PFSK-1 (cell line): ENCODE measurements at regions not wholly inside any gene's neighbourhood (a gene's known extent, or its start where the extent isn't known, plus 50 kb on each side); places are given as distances from the start of the nearest gene placed in this dataset.

Experiments used
- POLR2AphosphoS5 ChIP-seq: IDR thresholded peaks from 2 replicates; pipeline ENCODE4 v1.6.1; 2012; ENCODE audit warnings: low read depth, mild to moderate bottlenecking, control low read depth, low read length, moderate library complexity
- TF ChIP-seq, protein P1 (sequence below), 2 experiments: IDR thresholded peaks; 2 replicates each; pipeline versions ENCODE4 v1.6.1 to v1.8.0; 2011 to 2012; ENCODE audit warnings: low read depth in 2 of 2, low read length in 2 of 2, control low read depth in 1 of 2, inconsistent platforms in 1 of 2, mild to moderate bottlenecking in 1 of 2, moderate library complexity in 1 of 2; ENCODE audit not compliant: insufficient read depth in 1 of 2

DNA sequence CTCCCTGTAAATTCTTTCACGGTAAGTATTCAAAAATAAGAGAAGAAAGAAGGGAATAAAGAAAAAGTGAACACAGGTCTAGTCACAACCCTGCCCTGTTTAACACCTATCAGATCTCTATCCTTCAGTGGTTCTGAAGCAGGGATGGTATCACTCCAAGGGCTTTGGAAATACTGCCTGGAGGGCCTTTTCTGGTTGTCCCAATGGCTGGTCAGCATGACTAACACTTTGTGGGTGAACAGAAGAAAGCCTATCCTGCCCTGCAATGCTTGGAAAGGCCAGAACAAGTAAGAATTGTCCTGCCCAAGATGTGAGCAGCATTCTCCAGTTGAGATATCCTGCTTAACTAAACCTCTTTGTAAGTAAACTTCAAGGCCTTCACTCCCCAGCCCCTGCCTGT, 124.9 kb downstream of the TMEM167A start:
- TF ChIP-seq, protein P1, sequence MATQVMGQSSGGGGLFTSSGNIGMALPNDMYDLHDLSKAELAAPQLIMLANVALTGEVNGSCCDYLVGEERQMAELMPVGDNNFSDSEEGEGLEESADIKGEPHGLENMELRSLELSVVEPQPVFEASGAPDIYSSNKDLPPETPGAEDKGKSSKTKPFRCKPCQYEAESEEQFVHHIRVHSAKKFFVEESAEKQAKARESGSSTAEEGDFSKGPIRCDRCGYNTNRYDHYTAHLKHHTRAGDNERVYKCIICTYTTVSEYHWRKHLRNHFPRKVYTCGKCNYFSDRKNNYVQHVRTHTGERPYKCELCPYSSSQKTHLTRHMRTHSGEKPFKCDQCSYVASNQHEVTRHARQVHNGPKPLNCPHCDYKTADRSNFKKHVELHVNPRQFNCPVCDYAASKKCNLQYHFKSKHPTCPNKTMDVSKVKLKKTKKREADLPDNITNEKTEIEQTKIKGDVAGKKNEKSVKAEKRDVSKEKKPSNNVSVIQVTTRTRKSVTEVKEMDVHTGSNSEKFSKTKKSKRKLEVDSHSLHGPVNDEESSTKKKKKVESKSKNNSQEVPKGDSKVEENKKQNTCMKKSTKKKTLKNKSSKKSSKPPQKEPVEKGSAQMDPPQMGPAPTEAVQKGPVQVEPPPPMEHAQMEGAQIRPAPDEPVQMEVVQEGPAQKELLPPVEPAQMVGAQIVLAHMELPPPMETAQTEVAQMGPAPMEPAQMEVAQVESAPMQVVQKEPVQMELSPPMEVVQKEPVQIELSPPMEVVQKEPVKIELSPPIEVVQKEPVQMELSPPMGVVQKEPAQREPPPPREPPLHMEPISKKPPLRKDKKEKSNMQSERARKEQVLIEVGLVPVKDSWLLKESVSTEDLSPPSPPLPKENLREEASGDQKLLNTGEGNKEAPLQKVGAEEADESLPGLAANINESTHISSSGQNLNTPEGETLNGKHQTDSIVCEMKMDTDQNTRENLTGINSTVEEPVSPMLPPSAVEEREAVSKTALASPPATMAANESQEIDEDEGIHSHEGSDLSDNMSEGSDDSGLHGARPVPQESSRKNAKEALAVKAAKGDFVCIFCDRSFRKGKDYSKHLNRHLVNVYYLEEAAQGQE (IDR thresholded peaks at IDR 0.05; ENCODE audit: insufficient read depth in 1 of 2, low read depth in 2 of 2, low read length in 2 of 2) = no peak
- no peak for TF ChIP-seq POLR2AphosphoS5
